ENCODE measurements at regions not wholly inside any gene's neighbourhood (a gene's known extent, or its start where the extent isn't known, plus 50 kb on each side); places are given as distances from the start of the nearest gene placed in this dataset.
A peak's percentile ranks its signal among the peaks of the same experiment; 100 is the strongest.

- no peaks in the 10 kb centered on the region for H3K9me3 ChIP-seq (ENCODE audit: low read depth, low read length)
- TF ChIP-seq CTCF (IDR thresholded peaks at IDR 0.05; ENCODE audit: extremely low read depth, low read depth, low read length), result no peak
- H3K27ac ChIP-seq (ENCODE audit: low read depth, low read length), result no peak overlapping the region
- H4K20me1 ChIP-seq (ENCODE audit: insufficient read depth, low read length), result no peaks in the 10 kb centered on the region
- no peak overlapping the region for H2AFZ ChIP-seq (ENCODE audit: low read length)
- no peaks in the 10 kb centered on the region for H3K4me1 ChIP-seq (ENCODE audit: insufficient read depth, low read length)
- H3K4me2 ChIP-seq (ENCODE audit: insufficient read depth, low read length), result no peak overlapping the region
- H3K27me3 ChIP-seq (ENCODE audit: insufficient read depth, low read length), result no peaks in the 10 kb centered on the region
- peak; percentile 1 for DNase-seq (ENCODE audit: insufficient read length, low spot score, missing footprints)
- H3K4me3 ChIP-seq (ENCODE audit: insufficient read depth, low read length), result no peak overlapping the region
- no peaks in the 10 kb centered on the region for H3K36me3 ChIP-seq (ENCODE audit: insufficient read depth, low read length)
- H3K79me2 ChIP-seq (ENCODE audit: insufficient read depth, low read length), result no peaks in the 10 kb centered on the region
Observed at GRCh38 chr15:91555312-91555711, 298.2 kb upstream of the SLCO3A1 start.

- no peaks in the 10 kb centered on the region for H3K79me2 ChIP-seq (ENCODE audit: insufficient read depth, low read length)
- H3K27me3 ChIP-seq (ENCODE audit: insufficient read depth, low read length), result no peaks in the 10 kb centered on the region
- peaks cover 11% of the 10 kb centered on the region for H3K4me1 ChIP-seq (ENCODE audit: insufficient read depth, low read length)
- no peak overlapping the region for H3K27ac ChIP-seq (ENCODE audit: low read depth, low read length)
- no peaks in the 10 kb centered on the region for H3K9me3 ChIP-seq (ENCODE audit: low read depth, low read length)
- no peaks in the 10 kb centered on the region for H3K36me3 ChIP-seq (ENCODE audit: insufficient read depth, low read length)
- no peak overlapping the region for H2AFZ ChIP-seq (ENCODE audit: low read length)
- no peak overlapping the region for H3K4me3 ChIP-seq (ENCODE audit: insufficient read depth, low read length)
- no peak for TF ChIP-seq CTCF (IDR thresholded peaks at IDR 0.05; ENCODE audit: extremely low read depth, low read depth, low read length)
- no peak for DNase-seq (ENCODE audit: insufficient read length, low spot score, missing footprints)
- no peaks in the 10 kb centered on the region for H4K20me1 ChIP-seq (ENCODE audit: insufficient read depth, low read length)
- no peak overlapping the region for H3K4me2 ChIP-seq (ENCODE audit: insufficient read depth, low read length)
Observed at GRCh38 chr15:91556926-91557325, 296.6 kb upstream of the SLCO3A1 start.

GRCh38 chr15:91559066-91559465 lies 294.4 kb upstream of the SLCO3A1 start:
- Histone ChIP-seq H2AFZ (ENCODE audit: low read length) (no peak overlapping the region), H3K27me3 (ENCODE audit: insufficient read depth, low read length) (no peaks in the 10 kb centered on the region), H3K4me3 (ENCODE audit: insufficient read depth, low read length) (no peak overlapping the region), H3K9me3 (ENCODE audit: low read depth, low read length) (no peaks in the 10 kb centered on the region), H3K79me2 (ENCODE audit: insufficient read depth, low read length) (no peaks in the 10 kb centered on the region), H4K20me1 (ENCODE audit: insufficient read depth, low read length) (no peaks in the 10 kb centered on the region), H3K27ac (ENCODE audit: low read depth, low read length) (no peak overlapping the region), H3K36me3 (ENCODE audit: insufficient read depth, low read length) (no peaks in the 10 kb centered on the region), H3K4me2 (ENCODE audit: insufficient read depth, low read length) (no peak overlapping the region), H3K4me1 (ENCODE audit: insufficient read depth, low read length) (peaks cover 16% of the 10 kb centered on the region)
- TF ChIP-seq CTCF (IDR thresholded peaks at IDR 0.05; ENCODE audit: extremely low read depth, low read depth, low read length), result no peak
- DNase-seq (ENCODE audit: insufficient read length, low spot score, missing footprints), result no peak

- peaks cover 16% of the 10 kb centered on the region for H3K4me1 ChIP-seq (ENCODE audit: insufficient read depth, low read length)
- no peaks in the 10 kb centered on the region for H3K36me3 ChIP-seq (ENCODE audit: insufficient read depth, low read length)
- H2AFZ ChIP-seq (ENCODE audit: low read length), result peak overlapping the region; percentile 9
- H3K79me2 ChIP-seq (ENCODE audit: insufficient read depth, low read length), result no peaks in the 10 kb centered on the region
- no peak for TF ChIP-seq CTCF (IDR thresholded peaks at IDR 0.05; ENCODE audit: extremely low read depth, low read depth, low read length)
- H3K4me2 ChIP-seq (ENCODE audit: insufficient read depth, low read length), result peak overlapping the region; percentile 84
- H4K20me1 ChIP-seq (ENCODE audit: insufficient read depth, low read length), result no peaks in the 10 kb centered on the region
- H3K9me3 ChIP-seq (ENCODE audit: low read depth, low read length), result no peaks in the 10 kb centered on the region
- no peaks in the 10 kb centered on the region for H3K27me3 ChIP-seq (ENCODE audit: insufficient read depth, low read length)
- H3K27ac ChIP-seq (ENCODE audit: low read depth, low read length), result peak overlapping the region; percentile 87
- DNase-seq (ENCODE audit: insufficient read length, low spot score, missing footprints), result peak; percentile 82
- peak overlapping the region; percentile 44 for H3K4me3 ChIP-seq (ENCODE audit: insufficient read depth, low read length)
Observed at GRCh38 chr15:91561371-91562100, 292.0 kb upstream of the SLCO3A1 start.
